ENCODE measurements at regions not wholly inside any gene's neighbourhood (a gene's known extent, or its start where the extent isn't known, plus 50 kb on each side); places are given as distances from the start of the nearest gene placed in this dataset.
"Not testable (repeated sequence)": the region's sequence is repeated elsewhere in the genome, so short reads cannot be mapped to it uniquely, and the experiment has no call there.

DNA sequence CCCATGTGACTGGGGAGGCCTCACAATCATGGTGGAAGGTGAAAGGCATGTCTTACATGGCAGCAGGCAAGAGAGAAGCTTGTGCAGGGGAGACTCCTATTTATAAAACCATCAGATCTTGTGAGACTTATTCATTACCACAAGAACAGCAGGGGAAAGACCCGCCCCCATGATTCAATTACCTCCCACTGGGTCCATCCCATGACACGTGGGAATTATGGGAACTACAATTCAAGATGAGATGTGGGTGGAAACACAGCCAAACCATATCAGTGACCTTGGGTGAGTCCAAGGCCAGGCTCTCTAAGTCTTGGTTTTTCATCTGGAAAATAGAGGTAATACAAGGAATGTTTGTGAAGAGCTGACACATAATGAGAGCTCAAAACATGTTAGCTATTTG is 198.8 kb downstream of the HUNK start:
- not testable (repeated sequence) for TF ChIP-seq POLR2A (IDR thresholded peaks at IDR 0.05)
- TF ChIP-seq, protein P1, sequence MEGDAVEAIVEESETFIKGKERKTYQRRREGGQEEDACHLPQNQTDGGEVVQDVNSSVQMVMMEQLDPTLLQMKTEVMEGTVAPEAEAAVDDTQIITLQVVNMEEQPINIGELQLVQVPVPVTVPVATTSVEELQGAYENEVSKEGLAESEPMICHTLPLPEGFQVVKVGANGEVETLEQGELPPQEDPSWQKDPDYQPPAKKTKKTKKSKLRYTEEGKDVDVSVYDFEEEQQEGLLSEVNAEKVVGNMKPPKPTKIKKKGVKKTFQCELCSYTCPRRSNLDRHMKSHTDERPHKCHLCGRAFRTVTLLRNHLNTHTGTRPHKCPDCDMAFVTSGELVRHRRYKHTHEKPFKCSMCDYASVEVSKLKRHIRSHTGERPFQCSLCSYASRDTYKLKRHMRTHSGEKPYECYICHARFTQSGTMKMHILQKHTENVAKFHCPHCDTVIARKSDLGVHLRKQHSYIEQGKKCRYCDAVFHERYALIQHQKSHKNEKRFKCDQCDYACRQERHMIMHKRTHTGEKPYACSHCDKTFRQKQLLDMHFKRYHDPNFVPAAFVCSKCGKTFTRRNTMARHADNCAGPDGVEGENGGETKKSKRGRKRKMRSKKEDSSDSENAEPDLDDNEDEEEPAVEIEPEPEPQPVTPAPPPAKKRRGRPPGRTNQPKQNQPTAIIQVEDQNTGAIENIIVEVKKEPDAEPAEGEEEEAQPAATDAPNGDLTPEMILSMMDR (IDR thresholded peaks at IDR 0.05): not testable (repeated sequence)
